ENCODE measurements at regions not wholly inside any gene's neighbourhood (a gene's known extent, or its start where the extent isn't known, plus 50 kb on each side); places are given as distances from the start of the nearest gene placed in this dataset.
"Not testable (repeated sequence)": the region's sequence is repeated elsewhere in the genome, so short reads cannot be mapped to it uniquely, and the experiment has no call there.

GRCh38 chr10:28896791-28897409 lies 219.6 kb downstream of the BAMBI start:
- DNase-seq = not testable (repeated sequence)

- no peak for DNase-seq
Measured at GRCh38 chr10:28897617-28898464, 220.5 kb downstream of the BAMBI start.

- no peak for DNase-seq
Measured at GRCh38 chr10:28902215-28902614, 224.9 kb downstream of the BAMBI start.

- no peak for DNase-seq
Measured at GRCh38 chr10:28903063-28903462, 225.7 kb downstream of the BAMBI start.

GRCh38 chr10:28903736-28904135 lies 226.4 kb downstream of the BAMBI start:
- DNase-seq = no peak

GRCh38 chr10:28905371-28905770 lies 228.1 kb downstream of the BAMBI start:
- DNase-seq = no peak

- no peak for DNase-seq
Measured at GRCh38 chr10:28906011-28906411, 228.7 kb downstream of the BAMBI start.

GRCh38 chr10:28906415-28906814 lies 229.1 kb downstream of the BAMBI start:
- no peak for DNase-seq

GRCh38 chr10:28906934-28907333 lies 229.6 kb downstream of the BAMBI start:
- no peak for DNase-seq

GRCh38 chr10:28909875-28910274 lies 232.6 kb downstream of the BAMBI start:
- DNase-seq = no peak

- DNase-seq = peak; percentile 58
Measured at GRCh38 chr10:28910956-28911355, 233.6 kb downstream of the BAMBI start.

- not testable (repeated sequence) for DNase-seq
Measured at GRCh38 chr10:28911511-28911910, 234.2 kb downstream of the BAMBI start.

- DNase-seq = no peak
Measured at GRCh38 chr10:28912017-28912783, 234.9 kb downstream of the BAMBI start.

GRCh38 chr10:28913436-28914237 lies 236.3 kb downstream of the BAMBI start:
- DNase-seq = no peak

- no peak for DNase-seq
Measured at GRCh38 chr10:28914701-28915100, 237.4 kb downstream of the BAMBI start.

GRCh38 chr10:28915989-28916588 lies 238.8 kb downstream of the BAMBI start:
- DNase-seq = no peak

- no peak for DNase-seq
Measured at GRCh38 chr10:28920091-28920490, 242.8 kb downstream of the BAMBI start.

- no peak for DNase-seq
Measured at GRCh38 chr10:28922127-28922526, 244.8 kb downstream of the BAMBI start.

- DNase-seq = no peak
Measured at GRCh38 chr10:28922861-28923260, 245.5 kb downstream of the BAMBI start.

GRCh38 chr10:28924717-28925116 lies 247.4 kb downstream of the BAMBI start:
- no peak for DNase-seq

- DNase-seq = no peak
Measured at GRCh38 chr10:28925121-28925663, 247.9 kb downstream of the BAMBI start.

Measured in muscle of arm (tissue), 1 donor.